HCT116 (cell line): ENCODE measurements at regions not wholly inside any gene's neighbourhood (a gene's known extent, or its start where the extent isn't known, plus 50 kb on each side); places are given as distances from the start of the nearest gene placed in this dataset.

Experiments
- ATAC-seq: fragments of 200-7000 bp; cut with Tn5 transposase; 2 replicates; pipeline ENCODE4 v1.9.1; 2020; ENCODE audit warnings: mild to moderate bottlenecking, moderate library complexity
- BruUV-seq: library from RNA; stranded (reverse); fragments of 400-500 nt; replicated peaks from 2 replicates; lab custom pipeline; 2021; lab: Mats Ljungman, UMichigan
- CTCF ChIA-PET: fragments of 300-600 bp; sonication (Branson Sonifier 250); formaldehyde crosslinking; loops from one replicate; lab custom pipeline; 2021; ENCODE audit warnings: antibody characterized with exemption; lab: Charles Lee
- POLR2A ChIA-PET: fragments of 300-600, 350-600 bp; sonication (Branson Sonifier 250); formaldehyde crosslinking; loops from one replicate; lab custom pipeline; 2021; ENCODE audit warnings: antibody characterized with exemption; lab: Charles Lee
- RAD21 ChIA-PET, 2 experiments: fragments of 300-600 bp; sonication (Branson Sonifier 250); formaldehyde crosslinking; loops; one replicate each; lab custom pipeline; 2023; ENCODE audit warnings: low total read pairs in 2 of 2; ENCODE audit not compliant: uncharacterized antibody in 2 of 2, unreplicated experiment in 2 of 2, low non-redundant PET in 1 of 2; lab: Charles Lee
- DNase-seq: peaks from one replicate; pipeline ENCODE4 v3.0.0-alpha.2; 2010; ENCODE audit warnings: low read depth, low spot score
- H2AFZ ChIP-seq: fragments of 200-600 bp; shearing (Covaris generic), sonication (generic); 2 replicates; pipeline ENCODE4 v1.6.1; 2017; ENCODE audit warnings: low read depth, mixed run types, mixed read lengths, antibody characterized with exemption, low read length; ENCODE audit not compliant: poor library complexity, severe bottlenecking
- H3K27ac ChIP-seq: 2 replicates; pipeline ENCODE4 v1.5.1; 2012; ENCODE audit warnings: low read depth, low read length
- H3K27me3 ChIP-seq: fragments of 200-600 bp; sonication (generic); 2 replicates; pipeline ENCODE4 v1.6.1; 2016; ENCODE audit warnings: mixed run types, low read length, mixed read lengths; ENCODE audit not compliant: insufficient read depth
- H3K36me3 ChIP-seq, 2 experiments: fragments of 200-500 bp in 1 of 2; fragments of 200-600 bp in 1 of 2; sonication (Bioruptor generic) in 1 of 2; sonication (generic) in 1 of 2; 2 replicates each; pipeline versions ENCODE4 v1.5.1 to v1.6.1; 2014 to 2016; ENCODE audit warnings: low read length in 2 of 2, inconsistent platforms in 1 of 2, mixed read lengths in 1 of 2, mixed run types in 1 of 2; ENCODE audit not compliant: insufficient read depth in 2 of 2, control insufficient read depth in 1 of 2
- H3K4me1 ChIP-seq, 2 experiments: fragments of 200-600 bp in 1 of 2; sonication (generic) in 1 of 2; 2 replicates each; pipeline versions ENCODE4 v1.5.1 to v1.6.1; 2012 to 2017; ENCODE audit warnings: low read length in 2 of 2, inconsistent platforms in 1 of 2, mild to moderate bottlenecking in 1 of 2, mixed read lengths in 1 of 2, mixed run types in 1 of 2, moderate library complexity in 1 of 2; ENCODE audit not compliant: insufficient read depth in 2 of 2, control insufficient read depth in 1 of 2
- H3K4me2 ChIP-seq: fragments of 200-600 bp; sonication (generic); 2 replicates; pipeline ENCODE4 v1.6.1; 2017; ENCODE audit warnings: mixed run types, low read length, mixed read lengths
- H3K4me3 ChIP-seq, 2 experiments: fragments of 200-600 bp in 1 of 2; sonication (generic) in 1 of 2; replicated peaks in 1 of 2; 2 replicates each; pipeline ENCODE4 v1.5.1; 2011 to 2016; ENCODE audit warnings: low read length in 2 of 2, control low read depth in 1 of 2, low read depth in 1 of 2, mild to moderate bottlenecking in 1 of 2, mixed read lengths in 1 of 2, mixed run types in 1 of 2
- H3K79me2 ChIP-seq: fragments of 200-600 bp; sonication (generic); 2 replicates; pipeline ENCODE4 v1.6.1; 2017; ENCODE audit warnings: mild to moderate bottlenecking, mixed run types, low read length, moderate library complexity, mixed read lengths; ENCODE audit not compliant: insufficient read depth
- H3K9ac ChIP-seq: fragments of 200-600 bp; sonication (generic); 2 replicates; pipeline ENCODE4 v1.6.1; 2016; ENCODE audit warnings: low read length, mixed read lengths
- H3K9me2 ChIP-seq: fragments of 200-600 bp; sonication (generic), shearing (Covaris generic); 2 replicates; pipeline ENCODE4 v1.6.1; 2017; ENCODE audit warnings: mixed run types, mild to moderate bottlenecking, moderate library complexity; ENCODE audit not compliant: insufficient read depth
- H3K9me3 ChIP-seq, 2 experiments: fragments of 200-500 bp in 1 of 2; fragments of 200-600 bp in 1 of 2; sonication (Bioruptor generic) in 1 of 2; sonication (generic) in 1 of 2; 2 replicates each; pipeline ENCODE4 v1.6.1; 2014 to 2017; ENCODE audit warnings: low read length in 2 of 2, mixed read lengths in 2 of 2, inconsistent platforms in 1 of 2, low read depth in 1 of 2, mild to moderate bottlenecking in 1 of 2, mixed run types in 1 of 2, moderate library complexity in 1 of 2; ENCODE audit not compliant: control insufficient read depth in 1 of 2, insufficient read depth in 1 of 2
- H4K20me1 ChIP-seq: fragments of 200-600 bp; sonication (generic), shearing (Covaris generic); 2 replicates; pipeline ENCODE4 v1.6.1; 2017; ENCODE audit warnings: mixed run types, mild to moderate bottlenecking, moderate library complexity; ENCODE audit not compliant: insufficient read depth
- ELF1 ChIP-seq: IDR thresholded peaks from 2 replicates; pipeline ENCODE4 v1.6.1; 2012; ENCODE audit warnings: low read depth, borderline replicate concordance
- EZH2 ChIP-seq: fragments of 200-600 bp; sonication (generic); IDR thresholded peaks from 2 replicates; pipeline ENCODE4 v1.6.1; 2017; ENCODE audit warnings: antibody characterized with exemption, mixed run types
- FOSL1 ChIP-seq: IDR thresholded peaks from 2 replicates; pipeline ENCODE4 v1.6.1; 2012; ENCODE audit warnings: low read depth
- JUND ChIP-seq: IDR thresholded peaks from 2 replicates; pipeline ENCODE4 v1.6.1; 2012
- SIN3A ChIP-seq: IDR thresholded peaks from 2 replicates; pipeline ENCODE4 v1.6.1; 2012; ENCODE audit warnings: low read depth
- SRF ChIP-seq: IDR thresholded peaks from 2 replicates; pipeline ENCODE4 v1.6.1; 2012; ENCODE audit warnings: low read depth
- TCF7L2 ChIP-seq: IDR thresholded peaks from 2 replicates; pipeline ENCODE4 v1.7.0; 2011; ENCODE audit warnings: borderline replicate concordance, inconsistent platforms; ENCODE audit not compliant: insufficient read depth, insufficient read length; ENCODE audit errors: extremely low read depth
- YY1 ChIP-seq: IDR thresholded peaks from 2 replicates; pipeline ENCODE4 v1.6.1; 2011; ENCODE audit warnings: low read length, low read depth, moderate library complexity, mild to moderate bottlenecking; ENCODE audit not compliant: insufficient replicate concordance; ENCODE audit errors: extremely low read depth
- ZFX ChIP-seq: fragments of 450-650 bp; IDR thresholded peaks from 2 replicates; pipeline ENCODE4 v1.6.1; 2017
- intact Hi-C: fragments of 100-400 bp; cut with micrococcal nuclease; formaldehyde crosslinking; loops from 2 replicates; pipeline ENCODE4 v1.10.0; 2022
- TF ChIP-seq, protein P1 (sequence below): IDR thresholded peaks from 2 replicates; pipeline ENCODE4 v1.6.1; 2012; ENCODE audit warnings: low read depth
- TF ChIP-seq, protein P2 (sequence below): IDR thresholded peaks from 2 replicates; pipeline ENCODE4 v1.6.1; 2012
- TF ChIP-seq, protein P3 (sequence below): IDR thresholded peaks from 2 replicates; pipeline ENCODE4 v1.6.1; 2012
- TF ChIP-seq, protein P4 (sequence below), 3 experiments: fragments of 200-600 bp in 1 of 3; sonication (generic) in 1 of 3; IDR thresholded peaks in 2 of 3; conservative IDR thresholded peaks in 1 of 3; 2 replicates each; pipeline ENCODE4 v1.5.1; 2012 to 2017; ENCODE audit warnings: low read depth in 2 of 3, low read length in 2 of 3, antibody characterized with exemption in 1 of 3, borderline replicate concordance in 1 of 3, control low read depth in 1 of 3, mild to moderate bottlenecking in 1 of 3, mixed read lengths in 1 of 3, mixed run types in 1 of 3, moderate library complexity in 1 of 3; ENCODE audit not compliant: insufficient read depth in 1 of 3

DNA sequence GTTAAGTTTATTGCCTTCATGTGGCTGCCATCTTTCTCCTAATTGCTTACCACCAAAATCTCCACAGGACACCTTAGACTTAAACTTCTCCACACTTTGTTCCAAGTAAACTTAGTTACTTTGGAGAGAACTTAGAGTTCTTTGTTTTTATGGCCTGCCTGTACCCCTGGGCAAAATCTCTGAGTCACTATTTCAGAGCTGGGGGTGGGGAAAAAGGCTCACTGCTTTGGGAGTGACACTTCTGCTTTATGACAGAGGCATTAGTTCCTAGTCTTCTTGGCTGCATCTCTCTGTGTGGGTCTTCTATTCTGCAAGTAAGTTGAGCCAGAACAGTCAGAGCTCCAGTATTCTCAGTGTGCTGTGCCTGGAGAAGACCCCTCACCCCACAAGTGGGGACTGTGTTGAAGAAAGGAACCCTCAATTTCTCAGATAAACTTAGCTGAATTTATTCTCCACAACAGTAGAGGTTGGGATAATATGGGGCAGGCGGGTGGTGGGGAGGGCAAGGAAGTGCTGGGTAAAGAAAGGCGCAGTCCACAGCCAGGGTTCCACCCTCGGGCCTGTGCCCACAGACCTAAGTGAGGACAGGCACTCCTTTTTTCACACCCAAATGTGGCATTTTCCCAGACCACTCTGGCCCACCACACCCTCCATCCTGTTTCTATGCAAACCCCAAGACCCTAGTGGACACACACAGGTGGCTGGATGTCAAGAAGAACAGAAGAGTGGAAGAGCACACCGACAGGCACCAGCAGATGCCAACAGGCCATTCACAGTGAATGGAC, 636.6 kb upstream of the MAN1A1 start:
- RAD21 ChIA-PET: no interaction called here
- no peaks in the 10 kb centered on the region for H3K79me2 ChIP-seq
- TF ChIP-seq EZH2 (no peak), ZFX (no peak), FOSL1 (no peak), SIN3A (no peak), ELF1 (no peak), YY1 (no peak), TCF7L2 (no peak), SRF (no peak), JUND (no peak)
- TF ChIP-seq, protein P1, sequence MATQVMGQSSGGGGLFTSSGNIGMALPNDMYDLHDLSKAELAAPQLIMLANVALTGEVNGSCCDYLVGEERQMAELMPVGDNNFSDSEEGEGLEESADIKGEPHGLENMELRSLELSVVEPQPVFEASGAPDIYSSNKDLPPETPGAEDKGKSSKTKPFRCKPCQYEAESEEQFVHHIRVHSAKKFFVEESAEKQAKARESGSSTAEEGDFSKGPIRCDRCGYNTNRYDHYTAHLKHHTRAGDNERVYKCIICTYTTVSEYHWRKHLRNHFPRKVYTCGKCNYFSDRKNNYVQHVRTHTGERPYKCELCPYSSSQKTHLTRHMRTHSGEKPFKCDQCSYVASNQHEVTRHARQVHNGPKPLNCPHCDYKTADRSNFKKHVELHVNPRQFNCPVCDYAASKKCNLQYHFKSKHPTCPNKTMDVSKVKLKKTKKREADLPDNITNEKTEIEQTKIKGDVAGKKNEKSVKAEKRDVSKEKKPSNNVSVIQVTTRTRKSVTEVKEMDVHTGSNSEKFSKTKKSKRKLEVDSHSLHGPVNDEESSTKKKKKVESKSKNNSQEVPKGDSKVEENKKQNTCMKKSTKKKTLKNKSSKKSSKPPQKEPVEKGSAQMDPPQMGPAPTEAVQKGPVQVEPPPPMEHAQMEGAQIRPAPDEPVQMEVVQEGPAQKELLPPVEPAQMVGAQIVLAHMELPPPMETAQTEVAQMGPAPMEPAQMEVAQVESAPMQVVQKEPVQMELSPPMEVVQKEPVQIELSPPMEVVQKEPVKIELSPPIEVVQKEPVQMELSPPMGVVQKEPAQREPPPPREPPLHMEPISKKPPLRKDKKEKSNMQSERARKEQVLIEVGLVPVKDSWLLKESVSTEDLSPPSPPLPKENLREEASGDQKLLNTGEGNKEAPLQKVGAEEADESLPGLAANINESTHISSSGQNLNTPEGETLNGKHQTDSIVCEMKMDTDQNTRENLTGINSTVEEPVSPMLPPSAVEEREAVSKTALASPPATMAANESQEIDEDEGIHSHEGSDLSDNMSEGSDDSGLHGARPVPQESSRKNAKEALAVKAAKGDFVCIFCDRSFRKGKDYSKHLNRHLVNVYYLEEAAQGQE: no peak
- TF ChIP-seq, protein P2, sequence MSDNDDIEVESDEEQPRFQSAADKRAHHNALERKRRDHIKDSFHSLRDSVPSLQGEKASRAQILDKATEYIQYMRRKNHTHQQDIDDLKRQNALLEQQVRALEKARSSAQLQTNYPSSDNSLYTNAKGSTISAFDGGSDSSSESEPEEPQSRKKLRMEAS: no peak
- TF ChIP-seq, protein P3, sequence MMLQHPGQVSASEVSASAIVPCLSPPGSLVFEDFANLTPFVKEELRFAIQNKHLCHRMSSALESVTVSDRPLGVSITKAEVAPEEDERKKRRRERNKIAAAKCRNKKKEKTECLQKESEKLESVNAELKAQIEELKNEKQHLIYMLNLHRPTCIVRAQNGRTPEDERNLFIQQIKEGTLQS: no peak
- TF ChIP-seq, protein P4, sequence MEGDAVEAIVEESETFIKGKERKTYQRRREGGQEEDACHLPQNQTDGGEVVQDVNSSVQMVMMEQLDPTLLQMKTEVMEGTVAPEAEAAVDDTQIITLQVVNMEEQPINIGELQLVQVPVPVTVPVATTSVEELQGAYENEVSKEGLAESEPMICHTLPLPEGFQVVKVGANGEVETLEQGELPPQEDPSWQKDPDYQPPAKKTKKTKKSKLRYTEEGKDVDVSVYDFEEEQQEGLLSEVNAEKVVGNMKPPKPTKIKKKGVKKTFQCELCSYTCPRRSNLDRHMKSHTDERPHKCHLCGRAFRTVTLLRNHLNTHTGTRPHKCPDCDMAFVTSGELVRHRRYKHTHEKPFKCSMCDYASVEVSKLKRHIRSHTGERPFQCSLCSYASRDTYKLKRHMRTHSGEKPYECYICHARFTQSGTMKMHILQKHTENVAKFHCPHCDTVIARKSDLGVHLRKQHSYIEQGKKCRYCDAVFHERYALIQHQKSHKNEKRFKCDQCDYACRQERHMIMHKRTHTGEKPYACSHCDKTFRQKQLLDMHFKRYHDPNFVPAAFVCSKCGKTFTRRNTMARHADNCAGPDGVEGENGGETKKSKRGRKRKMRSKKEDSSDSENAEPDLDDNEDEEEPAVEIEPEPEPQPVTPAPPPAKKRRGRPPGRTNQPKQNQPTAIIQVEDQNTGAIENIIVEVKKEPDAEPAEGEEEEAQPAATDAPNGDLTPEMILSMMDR (IDR thresholded peaks at IDR 0.05 in 2 of 3, conservative IDR thresholded peaks at IDR 0.05 in 1 of 3; ENCODE audit: borderline replicate concordance in 1 of 3, insufficient read depth in 1 of 3, low read depth in 2 of 3, low read length in 2 of 3): no peak
- TF ChIP-seq, all 23 proteins: peak for 0
- no peak overlapping the region for H2AFZ ChIP-seq
- H3K9ac ChIP-seq: no peak overlapping the region
- intact Hi-C loops: no loop called here
- H3K9me2 ChIP-seq: no peaks in the 10 kb centered on the region
- H3K4me1 ChIP-seq: no peaks in the 10 kb centered on the region
- H3K4me3 ChIP-seq: no peak overlapping the region
- H3K27ac ChIP-seq: no peak overlapping the region
- BruUV-seq: no TSS peak
- ChIA-PET POLR2A (no interaction called here), CTCF (no interaction called here)
- H4K20me1 ChIP-seq: no peaks in the 10 kb centered on the region
- H3K9me3 ChIP-seq: no peaks in the 10 kb centered on the region
- no peaks in the 10 kb centered on the region for H3K27me3 ChIP-seq
- ATAC-seq (no peak), DNase-seq (no peak)
- no peaks in the 10 kb centered on the region for H3K36me3 ChIP-seq
- H3K4me2 ChIP-seq: no peak overlapping the region
